PFSK-1 (cell line): ENCODE measurements at regions not wholly inside any gene's neighbourhood (a gene's known extent, or its start where the extent isn't known, plus 50 kb on each side); places are given as distances from the start of the nearest gene placed in this dataset.

ENCODE experiments used
- FOXP2 ChIP-seq: optimal IDR thresholded peaks from 2 replicates; pipeline ENCODE3; 2011; ENCODE audit warnings: borderline replicate concordance, control low read depth, inconsistent platforms; ENCODE audit not compliant: insufficient read depth; ENCODE audit errors: extremely low read length, extremely low read depth
- POLR2AphosphoS5 ChIP-seq: IDR thresholded peaks from 2 replicates; pipeline ENCODE4 v1.6.1; 2012; ENCODE audit warnings: low read depth, mild to moderate bottlenecking, control low read depth, low read length, moderate library complexity
- SIN3A ChIP-seq: IDR thresholded peaks from 2 replicates; pipeline ENCODE4 v1.6.1; 2012; ENCODE audit warnings: mild to moderate bottlenecking, low read length, moderate library complexity, borderline replicate concordance; ENCODE audit not compliant: insufficient read depth
- TAF1 ChIP-seq: IDR thresholded peaks from 2 replicates; pipeline ENCODE4 v1.6.1; 2012; ENCODE audit warnings: low read length, control low read depth, borderline replicate concordance; ENCODE audit not compliant: insufficient read depth
- TF ChIP-seq, protein P1 (sequence below), 2 experiments: IDR thresholded peaks; 2 replicates each; pipeline versions ENCODE4 v1.6.1 to v1.8.0; 2011 to 2012; ENCODE audit warnings: low read depth in 2 of 2, low read length in 2 of 2, control low read depth in 1 of 2, inconsistent platforms in 1 of 2, mild to moderate bottlenecking in 1 of 2, moderate library complexity in 1 of 2; ENCODE audit not compliant: insufficient read depth in 1 of 2

DNA sequence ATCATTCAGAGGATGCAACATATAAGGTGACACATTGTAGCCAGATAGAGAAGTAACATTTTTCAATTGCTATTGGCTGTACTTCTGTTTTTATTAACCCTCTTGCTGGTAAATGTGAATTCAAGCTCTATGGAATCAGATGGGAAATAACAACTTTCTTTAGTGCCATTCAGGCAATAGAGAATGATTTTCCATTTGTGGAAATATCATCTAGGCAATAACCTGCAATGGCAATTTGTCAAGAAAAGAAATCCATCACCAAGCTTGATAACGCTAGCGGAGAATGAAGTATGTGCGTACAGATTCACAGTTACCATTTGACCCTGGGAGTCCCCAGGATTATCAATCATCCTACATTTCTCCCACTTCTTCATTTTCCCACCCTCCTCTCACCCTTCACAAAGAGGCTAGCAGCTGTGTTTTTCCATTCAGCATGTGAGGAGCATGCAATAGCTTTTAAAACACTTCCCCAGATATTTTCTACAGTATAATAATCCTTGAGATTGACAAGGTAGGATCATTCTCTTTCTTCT lies 569.7 kb upstream of the KLF12 start:
- no peak for TF ChIP-seq SIN3A
- TF ChIP-seq TAF1: no peak
- TF ChIP-seq, protein P1, sequence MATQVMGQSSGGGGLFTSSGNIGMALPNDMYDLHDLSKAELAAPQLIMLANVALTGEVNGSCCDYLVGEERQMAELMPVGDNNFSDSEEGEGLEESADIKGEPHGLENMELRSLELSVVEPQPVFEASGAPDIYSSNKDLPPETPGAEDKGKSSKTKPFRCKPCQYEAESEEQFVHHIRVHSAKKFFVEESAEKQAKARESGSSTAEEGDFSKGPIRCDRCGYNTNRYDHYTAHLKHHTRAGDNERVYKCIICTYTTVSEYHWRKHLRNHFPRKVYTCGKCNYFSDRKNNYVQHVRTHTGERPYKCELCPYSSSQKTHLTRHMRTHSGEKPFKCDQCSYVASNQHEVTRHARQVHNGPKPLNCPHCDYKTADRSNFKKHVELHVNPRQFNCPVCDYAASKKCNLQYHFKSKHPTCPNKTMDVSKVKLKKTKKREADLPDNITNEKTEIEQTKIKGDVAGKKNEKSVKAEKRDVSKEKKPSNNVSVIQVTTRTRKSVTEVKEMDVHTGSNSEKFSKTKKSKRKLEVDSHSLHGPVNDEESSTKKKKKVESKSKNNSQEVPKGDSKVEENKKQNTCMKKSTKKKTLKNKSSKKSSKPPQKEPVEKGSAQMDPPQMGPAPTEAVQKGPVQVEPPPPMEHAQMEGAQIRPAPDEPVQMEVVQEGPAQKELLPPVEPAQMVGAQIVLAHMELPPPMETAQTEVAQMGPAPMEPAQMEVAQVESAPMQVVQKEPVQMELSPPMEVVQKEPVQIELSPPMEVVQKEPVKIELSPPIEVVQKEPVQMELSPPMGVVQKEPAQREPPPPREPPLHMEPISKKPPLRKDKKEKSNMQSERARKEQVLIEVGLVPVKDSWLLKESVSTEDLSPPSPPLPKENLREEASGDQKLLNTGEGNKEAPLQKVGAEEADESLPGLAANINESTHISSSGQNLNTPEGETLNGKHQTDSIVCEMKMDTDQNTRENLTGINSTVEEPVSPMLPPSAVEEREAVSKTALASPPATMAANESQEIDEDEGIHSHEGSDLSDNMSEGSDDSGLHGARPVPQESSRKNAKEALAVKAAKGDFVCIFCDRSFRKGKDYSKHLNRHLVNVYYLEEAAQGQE (IDR thresholded peaks at IDR 0.05; ENCODE audit: insufficient read depth in 1 of 2, low read depth in 2 of 2, low read length in 2 of 2): no peak
- TF ChIP-seq FOXP2: no peak
- no peak for TF ChIP-seq POLR2AphosphoS5

DNA sequence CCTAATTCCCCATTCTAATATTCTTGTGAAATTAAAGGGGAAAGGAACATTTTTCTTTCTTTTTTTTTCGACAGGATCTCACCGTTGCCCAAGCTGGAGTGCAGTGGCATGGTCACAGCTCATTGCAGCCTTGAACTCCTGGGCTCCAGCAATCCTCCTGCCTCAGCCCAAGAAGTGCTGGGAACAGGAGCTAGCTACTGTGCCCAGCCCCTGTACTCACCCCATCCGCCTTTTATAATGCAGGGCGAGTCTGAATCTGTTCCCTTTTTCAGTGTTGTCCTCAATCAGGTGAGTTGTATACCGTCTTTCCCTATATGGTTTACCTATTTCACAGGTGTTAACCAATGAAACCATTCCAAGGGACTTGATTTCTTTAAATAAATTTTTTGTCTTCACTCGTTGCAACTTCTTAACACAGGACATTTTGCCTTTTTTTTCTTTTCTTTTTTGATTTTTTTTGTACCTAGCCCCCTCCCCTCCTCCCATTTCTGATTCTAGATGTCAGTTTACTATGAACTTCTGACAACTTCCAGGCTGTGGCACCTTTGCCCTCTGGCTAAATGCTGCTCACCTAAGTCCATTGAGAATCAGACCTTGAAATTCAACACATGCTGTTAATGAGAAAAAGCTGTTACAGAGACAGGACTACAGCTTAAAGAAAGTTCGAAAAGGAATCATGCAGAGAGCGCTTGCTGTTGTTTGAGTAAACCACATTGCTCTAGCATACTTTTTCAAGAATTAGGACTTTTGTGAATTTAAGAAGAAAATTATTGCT lies 562.1 kb upstream of the KLF12 start:
- TF ChIP-seq, protein P1 (IDR thresholded peaks at IDR 0.05; ENCODE audit: insufficient read depth in 1 of 2, low read depth in 2 of 2, low read length in 2 of 2): no peak
- TF ChIP-seq TAF1: no peak
- TF ChIP-seq POLR2AphosphoS5: no peak
- TF ChIP-seq FOXP2: no peak
- TF ChIP-seq SIN3A: no peak

DNA sequence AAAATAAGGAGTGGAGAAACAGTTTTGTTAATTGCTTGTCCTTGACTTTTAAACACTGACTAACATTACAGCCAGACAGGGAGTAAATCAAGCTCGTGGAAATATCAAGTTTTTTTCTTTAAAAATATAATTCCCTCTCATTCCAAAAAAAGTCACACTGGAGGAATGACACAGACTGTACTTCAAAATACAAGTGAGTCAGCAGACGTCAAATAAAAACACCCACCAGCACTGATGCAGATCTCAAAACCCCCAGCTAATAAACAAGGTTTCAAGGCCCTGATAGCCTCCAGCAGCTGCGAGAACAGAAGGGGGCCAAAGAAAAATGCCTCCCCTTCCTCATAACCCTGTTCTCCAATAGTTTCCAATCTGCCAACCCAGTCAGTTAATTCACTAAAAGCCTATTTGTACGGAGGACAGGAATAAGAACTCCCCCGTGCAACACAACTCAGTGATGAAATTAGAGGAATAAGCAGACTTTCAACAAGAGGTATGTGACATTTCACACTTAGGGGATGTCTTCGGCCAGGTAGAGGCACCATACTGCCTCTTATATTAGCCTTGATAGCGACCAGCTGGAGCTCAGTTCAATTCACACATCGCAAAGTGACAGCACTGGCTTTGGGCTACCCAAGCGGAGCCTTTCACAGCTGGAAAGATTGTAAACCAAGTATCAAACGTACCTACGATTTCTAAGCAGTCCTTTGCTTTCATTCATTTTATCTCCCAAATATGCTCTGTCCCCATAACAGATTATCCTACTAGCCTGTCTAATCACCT lies 561.0 kb upstream of the KLF12 start:
- no peak for TF ChIP-seq TAF1
- TF ChIP-seq SIN3A: no peak
- TF ChIP-seq POLR2AphosphoS5: no peak

- TF ChIP-seq, protein P1 (IDR thresholded peaks at IDR 0.05; ENCODE audit: insufficient read depth in 1 of 2, low read depth in 2 of 2, low read length in 2 of 2): no peak
- no peak for TF ChIP-seq TAF1
- no peak for TF ChIP-seq POLR2AphosphoS5
- no peak for TF ChIP-seq FOXP2
- TF ChIP-seq SIN3A: no peak
Measured at GRCh38 chr13:74687442-74688182, 553.4 kb upstream of the KLF12 start.

- TF ChIP-seq TAF1: no peak
- no peak for TF ChIP-seq SIN3A
- no peak for TF ChIP-seq FOXP2
- TF ChIP-seq POLR2AphosphoS5: no peak
- TF ChIP-seq, protein P1 (IDR thresholded peaks at IDR 0.05; ENCODE audit: insufficient read depth in 1 of 2, low read depth in 2 of 2, low read length in 2 of 2): no peak
Measured at GRCh38 chr13:74683411-74683810, 549.2 kb upstream of the KLF12 start.
